ENCODE measurements at regions not wholly inside any gene's neighbourhood (a gene's known extent, or its start where the extent isn't known, plus 50 kb on each side); places are given as distances from the start of the nearest gene placed in this dataset.
A peak's percentile ranks its signal among the peaks of the same experiment; 100 is the strongest.
"Not testable (repeated sequence)": the region's sequence is repeated elsewhere in the genome, so short reads cannot be mapped to it uniquely, and the experiment has no call there.

DNA sequence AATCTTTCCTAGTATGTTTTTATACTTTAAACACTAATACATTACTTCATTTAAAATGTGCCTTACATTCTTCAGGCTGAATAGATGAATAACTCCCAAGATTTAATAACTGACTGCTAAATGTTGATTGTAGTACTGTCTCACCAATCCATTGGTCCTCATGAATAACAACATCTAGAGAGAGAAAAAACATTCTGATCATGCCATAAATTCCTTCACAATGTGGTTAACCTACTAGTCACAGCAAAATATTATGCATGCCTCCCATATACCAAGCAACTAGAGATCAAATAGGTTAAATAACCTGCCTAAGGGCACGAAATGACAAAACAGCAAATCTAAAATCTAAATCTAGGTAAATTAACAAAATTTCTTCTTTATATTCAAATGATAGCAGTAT lies 66.2 kb downstream of the SYT15 start:
- not testable (repeated sequence) for DNase-seq (ENCODE audit: low spot score)

DNA sequence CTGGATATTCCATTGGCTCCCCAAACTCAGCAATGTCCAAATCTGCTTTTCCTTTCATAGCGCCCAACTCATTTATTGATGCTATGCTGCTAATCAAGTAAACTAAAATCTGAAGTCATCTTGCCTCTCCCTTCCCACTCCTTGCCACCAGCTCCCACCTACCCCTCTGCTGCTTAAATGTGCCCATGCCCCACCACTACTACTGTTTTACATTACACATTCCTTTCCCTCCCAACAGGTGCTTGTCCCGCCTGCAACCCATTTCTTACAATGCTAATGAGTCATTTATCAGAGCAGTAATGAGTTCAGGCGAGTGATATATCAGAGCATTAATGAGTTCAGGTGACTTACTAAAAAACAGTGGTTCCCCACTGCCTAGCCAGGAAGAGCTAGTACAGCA lies 67.2 kb downstream of the SYT15 start:
- not testable (repeated sequence) for DNase-seq (ENCODE audit: low spot score)

DNA sequence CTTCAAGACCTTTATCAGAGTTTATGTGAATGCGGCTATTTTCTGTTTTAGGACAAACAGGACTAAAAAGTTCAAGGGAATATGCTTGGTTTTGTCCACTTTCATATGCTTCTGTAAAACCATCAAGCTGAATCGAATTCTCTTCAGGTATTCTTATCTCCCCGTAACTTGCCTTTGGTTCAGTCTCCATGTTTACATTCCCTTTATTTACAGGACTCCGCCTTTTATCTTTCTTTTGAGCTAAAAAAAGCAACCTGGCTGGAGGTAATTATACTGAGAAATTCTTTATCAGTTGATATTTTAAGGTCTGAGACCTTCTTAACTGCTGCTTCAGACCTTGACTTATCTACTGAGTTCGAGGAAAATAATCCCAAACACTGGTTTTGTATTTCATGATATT lies 72.0 kb downstream of the SYT15 start:
- DNase-seq (ENCODE audit: low spot score) = not testable (repeated sequence)

DNA sequence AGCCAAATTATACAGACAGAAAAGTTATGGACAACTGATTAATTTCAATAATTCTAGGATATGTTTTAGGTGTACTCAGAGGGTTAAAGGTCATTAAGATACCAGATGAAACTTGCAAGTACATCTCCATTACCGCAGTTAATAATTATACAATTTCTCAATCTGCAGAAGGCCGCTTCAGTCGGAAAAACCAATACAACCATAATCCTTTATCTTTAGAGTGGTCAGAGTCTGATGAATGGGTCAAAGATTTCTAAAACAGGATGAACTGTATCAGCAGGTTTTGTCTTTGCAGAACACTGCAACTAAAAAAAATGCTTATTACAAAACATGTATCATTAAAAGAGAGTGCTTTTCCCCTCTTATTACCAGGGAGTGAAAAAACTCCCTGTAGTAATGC lies 78.5 kb downstream of the SYT15 start:
- DNase-seq (ENCODE audit: low spot score) = not testable (repeated sequence)

DNA sequence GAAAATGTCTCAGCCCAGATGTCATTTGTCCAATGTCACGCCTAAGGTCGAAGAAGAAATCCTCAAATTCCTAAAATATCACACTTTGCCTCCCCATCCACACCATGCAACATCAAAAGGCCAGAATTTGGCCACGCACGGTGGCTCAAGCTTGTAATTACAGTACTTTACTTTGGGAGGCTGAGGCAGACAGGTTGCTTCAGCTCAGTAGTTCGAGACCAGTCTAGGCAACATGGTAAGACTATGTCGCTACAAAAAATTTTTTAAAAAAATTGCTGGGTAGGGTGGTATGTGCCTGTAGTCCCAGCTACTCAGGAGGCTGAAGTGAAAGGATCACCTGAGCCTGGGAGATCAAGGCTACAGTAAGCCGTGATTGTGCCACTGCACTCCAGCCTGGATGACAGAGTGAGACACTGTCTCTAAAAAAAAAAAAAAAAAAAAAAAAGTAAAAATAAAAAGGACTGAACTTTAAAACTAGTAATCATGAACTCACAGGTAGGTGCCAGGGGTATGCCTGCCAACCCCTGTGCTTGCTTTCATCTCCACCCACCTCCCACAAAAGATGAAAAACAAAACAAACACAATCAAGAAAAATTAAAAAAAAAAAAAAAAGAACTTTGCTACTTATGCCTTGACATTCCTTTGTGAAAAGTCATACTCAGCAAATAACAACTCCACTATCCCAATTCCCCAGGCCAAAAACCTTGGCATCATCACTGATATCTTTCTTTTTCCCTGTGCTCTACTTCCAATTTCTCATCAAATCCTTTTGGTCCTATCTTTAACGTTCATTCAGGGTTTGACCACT lies 81.3 kb downstream of the SYT15 start:
- not testable (repeated sequence) for DNase-seq (ENCODE audit: low spot score)

DNA sequence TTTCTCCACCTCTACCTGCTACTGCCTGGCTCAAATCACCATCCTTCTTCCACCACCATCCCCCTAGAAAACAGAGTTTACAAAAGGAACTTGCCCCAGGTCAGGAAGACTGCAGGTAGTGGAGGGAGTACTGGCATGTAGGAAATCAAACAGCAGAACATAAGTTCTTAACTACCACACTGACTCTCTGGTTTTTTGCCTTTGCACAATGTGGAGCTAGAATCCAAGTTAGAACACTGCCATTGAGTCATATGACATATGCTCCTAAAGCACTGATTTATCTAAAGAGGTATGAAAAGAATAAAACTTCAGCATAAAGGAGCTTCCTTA lies 81.9 kb downstream of the SYT15 start:
- DNase-seq (ENCODE audit: low spot score) = not testable (repeated sequence)

DNA sequence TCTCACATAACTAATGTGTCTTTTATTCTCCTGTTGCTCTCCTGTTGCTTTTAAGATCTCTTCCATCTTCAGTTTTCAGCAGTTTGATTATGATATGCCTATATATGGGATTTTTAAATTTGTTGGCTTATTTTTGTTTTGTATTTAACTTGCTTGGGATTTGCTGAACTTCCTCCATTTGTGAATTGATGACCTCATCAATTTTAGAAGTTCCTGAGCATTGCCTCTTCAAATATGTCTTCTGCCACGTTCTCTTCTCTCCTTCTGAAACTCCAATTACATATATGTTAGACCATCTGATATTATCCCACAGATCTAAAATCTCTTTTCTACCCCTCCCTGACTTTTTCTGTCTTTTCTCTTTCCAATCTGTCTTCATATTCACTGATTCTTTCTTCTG lies 86.6 kb downstream of the SYT15 start:
- DNase-seq (ENCODE audit: low spot score) = not testable (repeated sequence)

DNA sequence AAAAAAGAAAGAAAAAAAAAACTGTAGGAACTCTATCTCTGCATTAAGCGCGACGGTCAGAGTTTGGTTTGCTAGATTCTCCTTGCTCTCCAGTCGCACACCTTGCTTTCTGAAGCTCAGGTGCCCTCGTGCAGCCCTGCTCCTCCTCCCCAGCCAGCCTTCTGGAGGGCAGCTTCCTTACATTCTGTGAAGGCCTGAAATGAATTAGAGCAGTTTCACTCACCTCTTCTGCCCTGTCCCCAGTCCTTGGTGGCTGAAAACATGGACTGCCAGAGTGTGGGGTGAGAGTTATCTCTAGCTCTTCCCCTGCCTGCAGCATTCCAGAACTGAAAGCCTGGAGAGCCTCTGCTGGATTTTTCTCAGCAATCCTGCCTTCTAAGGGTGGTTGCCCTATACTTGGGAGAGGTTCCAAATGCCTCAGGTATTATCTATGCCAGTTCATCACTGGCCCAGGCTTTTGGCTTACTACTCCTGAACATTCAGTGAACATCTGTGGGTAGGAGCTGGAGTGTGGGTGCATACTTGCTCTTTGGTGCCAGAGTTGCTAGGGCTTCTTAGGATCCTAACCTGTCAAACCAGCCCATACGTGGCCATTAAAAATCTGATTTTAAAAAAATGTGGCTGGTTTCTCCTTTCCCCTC lies 89.5 kb downstream of the SYT15 start:
- not testable (repeated sequence) for DNase-seq (ENCODE audit: low spot score)

DNA sequence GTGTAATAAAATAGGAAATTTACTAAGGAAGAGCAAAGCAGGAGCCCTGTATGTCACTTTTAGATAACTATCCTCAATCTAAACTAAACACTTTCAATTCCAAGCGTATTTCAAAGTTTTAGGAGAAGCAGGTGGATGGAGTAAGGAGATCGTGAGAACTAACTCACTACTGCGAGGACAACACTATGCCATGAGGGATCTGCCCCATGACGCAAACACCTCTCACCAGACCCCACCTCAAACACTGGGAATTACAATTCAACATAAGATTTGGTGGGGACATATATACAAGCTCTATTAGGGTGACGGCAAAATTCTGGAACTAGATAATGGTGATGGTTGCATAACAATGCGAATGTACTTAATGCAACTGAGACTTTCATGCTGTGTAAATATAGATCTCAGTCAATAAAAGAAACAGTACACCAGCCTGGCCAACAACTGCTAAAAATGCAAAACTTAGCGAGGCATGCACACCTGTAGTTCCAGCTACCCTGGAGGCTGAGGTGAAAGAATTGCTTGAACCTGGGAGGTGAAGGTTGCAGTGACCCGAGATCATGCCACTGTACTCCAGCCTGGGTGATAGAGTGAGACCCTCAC lies 99.0 kb downstream of the SYT15 start:
- not testable (repeated sequence) for DNase-seq (ENCODE audit: low spot score)

DNA sequence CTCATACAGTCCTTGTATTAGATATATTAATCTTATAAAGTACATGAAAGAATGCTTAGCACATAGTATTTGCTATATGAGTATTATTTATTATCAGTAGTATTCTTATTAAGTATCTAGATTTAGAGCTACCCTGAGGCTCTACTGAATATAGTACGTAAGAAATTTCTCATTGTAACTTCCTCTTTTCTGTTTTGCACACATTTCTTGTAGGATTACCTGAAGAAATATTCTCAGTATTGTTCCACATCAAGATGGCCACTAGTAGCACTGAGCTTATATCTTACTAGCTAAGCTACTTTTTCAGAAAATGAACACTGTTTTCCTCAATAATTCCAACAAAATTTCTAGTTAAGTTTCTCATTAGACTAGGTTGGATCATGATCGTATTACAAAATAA lies 112.5 kb downstream of the SYT15 start:
- not testable (repeated sequence) for DNase-seq (ENCODE audit: low spot score)

DNA sequence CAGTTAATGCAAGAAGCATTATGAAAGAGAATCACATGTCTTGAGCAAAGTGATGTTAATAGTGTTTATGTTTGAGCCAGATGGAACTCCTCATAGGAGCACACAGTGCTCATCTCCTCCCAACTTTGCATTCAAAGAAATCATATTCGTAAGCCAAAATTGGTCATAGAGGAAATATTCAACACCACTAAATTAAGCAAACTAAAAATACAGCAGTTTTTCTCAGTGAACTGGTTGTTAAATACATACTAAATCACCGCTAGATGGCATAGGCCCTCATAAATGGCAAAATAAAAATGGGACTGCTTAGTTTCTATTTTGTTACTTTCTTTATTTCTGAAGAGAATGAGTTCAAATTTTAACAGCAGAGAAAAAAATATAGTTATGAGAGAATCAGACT lies 114.3 kb downstream of the SYT15 start:
- DNase-seq (ENCODE audit: low spot score) = not testable (repeated sequence)

DNA sequence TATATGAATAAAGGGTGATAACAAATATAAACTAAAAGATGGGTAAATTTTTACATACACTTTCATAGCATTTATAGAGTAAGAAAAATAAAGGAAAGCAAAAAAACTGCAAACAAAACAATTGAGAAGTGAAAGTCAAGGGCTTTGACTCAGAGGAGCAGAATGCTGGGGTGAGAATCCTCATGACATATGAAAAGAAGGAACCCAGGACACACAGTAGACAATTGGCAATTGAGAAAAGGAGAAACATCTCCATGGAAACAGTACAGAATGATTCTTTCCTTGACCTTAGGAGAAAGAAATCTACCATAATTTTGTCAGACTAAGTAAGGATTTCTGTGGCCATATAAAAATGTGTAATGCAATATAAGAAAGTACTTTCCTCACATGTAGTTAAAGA lies 138.3 kb downstream of the SYT15 start:
- DNase-seq (ENCODE audit: low spot score) = not testable (repeated sequence)

DNA sequence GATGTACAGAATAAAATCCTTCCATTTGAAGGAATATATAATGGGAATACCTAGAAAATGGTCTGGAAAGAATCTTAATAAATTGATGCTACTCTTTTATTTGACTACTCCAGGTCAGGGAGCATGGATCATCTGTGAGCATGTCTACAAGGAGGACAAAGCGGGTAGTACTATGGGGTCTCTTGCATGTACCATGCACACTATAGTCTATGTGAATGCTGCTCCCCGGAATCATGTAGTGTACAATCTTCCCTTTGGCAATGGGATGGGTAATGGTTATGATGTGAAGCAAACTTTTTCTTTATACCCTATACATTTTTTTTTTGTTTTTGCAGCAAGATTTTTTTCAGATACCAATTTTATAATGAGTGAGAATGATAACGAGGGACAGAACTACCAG lies 139.1 kb downstream of the SYT15 start:
- DNase-seq (ENCODE audit: low spot score) = not testable (repeated sequence)

DNA sequence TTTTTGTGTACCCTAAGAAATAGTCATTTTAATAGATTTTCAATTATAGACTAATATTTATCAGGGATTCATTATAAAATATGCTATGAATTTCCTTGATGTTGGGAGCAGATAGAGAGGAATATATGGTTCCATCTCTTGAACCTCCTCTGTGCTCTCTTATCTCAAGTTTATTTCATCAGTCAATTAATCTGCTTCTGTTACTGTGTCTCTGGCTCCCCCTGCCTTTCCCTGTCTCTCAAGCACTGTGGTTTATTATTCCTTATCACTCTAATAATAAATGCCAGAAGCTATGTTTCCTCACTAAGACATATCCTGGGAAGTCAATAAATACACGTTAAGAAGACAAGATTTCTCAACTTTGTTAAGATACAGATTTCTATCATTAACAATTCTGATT lies 141.5 kb downstream of the SYT15 start:
- peak; percentile 0 for DNase-seq (ENCODE audit: low spot score)

DNA sequence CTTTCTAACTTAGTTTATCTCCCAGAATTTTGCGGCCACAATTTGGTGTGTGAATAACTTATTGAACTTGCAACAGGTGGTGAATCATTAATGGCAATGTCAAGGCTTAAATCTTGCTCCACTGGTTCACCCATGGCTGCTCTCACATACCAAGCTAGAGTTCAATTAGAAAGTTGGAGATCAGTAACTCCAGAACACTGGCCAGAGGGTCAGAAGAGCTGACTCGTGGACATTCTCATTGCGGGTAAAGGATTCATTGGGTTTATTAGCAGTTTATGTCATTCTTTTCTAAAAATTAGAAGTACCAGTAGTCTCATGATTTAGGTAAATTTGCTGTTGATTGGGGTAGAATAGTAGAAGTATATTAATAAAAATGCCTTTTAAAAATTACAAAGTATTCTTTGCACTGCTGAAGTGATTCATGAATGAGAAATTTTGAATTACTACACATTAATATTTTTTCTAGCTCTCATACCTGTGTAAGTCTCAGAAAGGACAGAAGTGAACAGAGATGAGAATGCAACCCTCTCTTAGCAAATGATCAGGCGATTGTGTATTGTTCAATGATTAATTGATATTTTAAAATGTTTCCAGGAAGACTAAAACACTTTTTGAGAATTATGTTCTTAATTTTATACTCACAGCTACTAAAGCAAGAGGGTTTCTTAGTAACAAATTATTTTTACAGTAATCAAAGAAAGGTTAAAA lies 142.0 kb downstream of the SYT15 start:
- not testable (repeated sequence) for DNase-seq (ENCODE audit: low spot score)

DNA sequence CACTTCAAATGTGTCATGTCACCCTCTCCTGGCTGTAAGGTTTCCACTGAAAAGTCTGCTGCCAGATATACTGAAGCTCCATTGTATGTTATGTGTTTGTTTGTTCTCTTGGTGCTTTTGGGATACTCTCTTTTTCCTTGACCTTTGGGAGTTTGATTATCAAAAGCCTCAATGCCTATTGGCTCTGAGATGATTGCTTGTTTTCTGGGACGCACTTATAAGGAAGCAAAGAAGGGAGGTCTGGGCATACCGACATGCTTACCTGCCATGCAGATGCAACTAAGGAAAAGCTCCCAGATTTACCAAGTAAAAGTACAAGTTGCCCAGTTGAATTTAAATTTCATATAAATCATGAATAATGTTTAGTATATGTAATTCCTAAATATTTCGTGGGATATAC lies 145.3 kb downstream of the SYT15 start:
- DNase-seq (ENCODE audit: low spot score) = not testable (repeated sequence)

DNA sequence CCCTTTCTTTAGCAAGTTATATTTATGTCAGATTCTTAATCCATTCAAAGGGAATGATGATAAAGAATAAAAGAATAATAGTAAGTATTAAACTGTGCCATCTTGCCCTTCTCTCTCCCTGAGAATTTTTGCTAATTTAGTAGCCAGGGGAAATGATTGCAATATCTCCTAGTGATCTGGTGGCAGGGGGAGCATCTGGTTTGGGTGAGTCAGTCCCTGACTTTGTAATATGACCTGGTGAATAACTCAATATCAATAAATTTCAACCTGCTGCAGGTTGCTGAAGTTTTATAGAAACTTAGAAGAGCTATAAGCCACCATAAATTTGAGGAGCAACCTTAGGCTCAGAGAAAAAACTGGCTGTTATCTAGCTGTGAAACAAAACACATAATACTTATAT lies 149.4 kb downstream of the SYT15 start:
- not testable (repeated sequence) for DNase-seq (ENCODE audit: low spot score)

DNA sequence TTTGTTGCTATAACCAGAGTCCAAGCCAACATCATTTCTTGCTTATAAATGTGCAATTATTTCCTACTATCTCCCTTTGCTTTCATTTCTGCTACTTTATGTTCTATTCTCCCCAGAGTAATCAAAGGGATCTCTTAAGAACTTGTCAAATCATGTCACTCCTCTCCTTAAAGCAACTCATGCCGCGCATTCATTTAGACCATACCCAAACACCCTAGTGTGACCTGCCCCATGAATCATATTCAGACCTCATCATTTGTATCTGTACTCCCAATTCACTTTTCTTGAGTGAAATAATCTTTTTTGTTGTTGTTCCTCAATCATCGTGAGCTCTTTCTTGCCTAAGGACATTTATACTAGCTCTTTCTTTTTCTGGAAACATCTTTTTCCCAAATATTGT lies 151.8 kb downstream of the SYT15 start:
- DNase-seq (ENCODE audit: low spot score) = not testable (repeated sequence)

DNA sequence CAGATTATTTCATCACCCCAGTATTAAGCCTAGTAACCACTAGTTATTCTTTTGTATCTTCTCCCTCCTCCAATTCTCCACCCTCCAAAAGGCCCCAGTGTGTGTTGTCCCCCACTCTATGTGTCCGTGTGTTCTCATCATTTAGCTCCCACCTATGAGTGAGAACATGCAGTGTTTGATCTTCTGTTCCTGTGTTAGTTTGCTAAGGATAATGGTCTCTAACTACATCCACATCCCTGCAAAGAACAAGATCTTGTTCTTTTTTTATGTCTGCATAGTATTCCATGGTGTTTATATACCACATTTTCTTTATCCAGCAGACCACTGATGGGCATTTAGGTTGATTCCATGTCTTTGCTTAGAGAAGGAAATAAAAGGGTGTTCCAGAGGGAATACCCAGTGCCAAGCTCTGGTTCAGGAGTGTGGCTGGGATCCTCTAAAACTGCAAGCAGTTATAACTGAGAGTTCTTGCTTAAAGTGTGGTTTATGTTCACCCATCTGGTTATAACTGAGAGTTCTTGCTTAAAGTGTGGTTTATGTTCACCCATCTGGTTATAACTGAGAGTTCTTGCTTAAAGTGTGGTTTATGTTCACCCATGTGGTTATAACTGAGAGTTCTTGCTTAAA lies 154.8 kb downstream of the SYT15 start:
- not testable (repeated sequence) for DNase-seq (ENCODE audit: low spot score)

DNA sequence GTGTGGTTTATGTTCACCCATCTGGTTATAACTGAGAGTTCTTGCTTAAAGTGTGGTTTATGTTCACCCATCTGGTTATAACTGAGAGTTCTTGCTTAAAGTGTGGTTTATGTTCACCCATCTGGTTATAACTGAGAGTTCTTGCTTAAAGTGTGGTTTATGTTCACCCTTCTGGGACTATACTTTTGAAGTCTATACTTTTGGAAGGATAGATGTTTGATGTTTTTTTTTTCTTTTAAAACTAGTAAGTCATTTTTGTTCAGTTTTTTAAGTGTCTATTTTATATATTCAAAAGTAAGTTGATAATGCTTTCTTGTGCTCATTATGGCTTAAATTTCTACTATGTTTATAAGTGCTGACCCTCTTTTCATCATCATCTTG lies 155.3 kb downstream of the SYT15 start:
- DNase-seq (ENCODE audit: low spot score) = not testable (repeated sequence)

DNA sequence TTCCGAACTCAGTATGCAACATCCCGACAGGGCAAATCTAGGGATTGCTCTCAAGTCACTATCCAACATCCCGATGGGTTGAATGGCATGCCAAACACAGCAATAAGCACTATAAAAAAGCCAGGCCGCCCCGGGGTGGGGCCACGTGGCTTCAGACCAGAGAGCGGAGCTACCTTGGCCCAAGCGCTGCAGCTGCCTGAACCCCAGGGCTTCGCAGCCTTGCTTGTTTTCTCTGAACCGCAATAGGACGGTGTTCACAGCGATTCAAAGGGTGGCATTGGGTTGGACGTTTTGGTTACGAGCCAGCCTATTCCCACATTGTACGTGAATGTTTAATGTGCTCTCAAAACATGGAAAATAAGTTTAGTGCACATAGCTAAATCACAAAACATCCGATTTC lies 161.0 kb downstream of the SYT15 start:
- DNase-seq (ENCODE audit: low spot score) = not testable (repeated sequence)

DNA sequence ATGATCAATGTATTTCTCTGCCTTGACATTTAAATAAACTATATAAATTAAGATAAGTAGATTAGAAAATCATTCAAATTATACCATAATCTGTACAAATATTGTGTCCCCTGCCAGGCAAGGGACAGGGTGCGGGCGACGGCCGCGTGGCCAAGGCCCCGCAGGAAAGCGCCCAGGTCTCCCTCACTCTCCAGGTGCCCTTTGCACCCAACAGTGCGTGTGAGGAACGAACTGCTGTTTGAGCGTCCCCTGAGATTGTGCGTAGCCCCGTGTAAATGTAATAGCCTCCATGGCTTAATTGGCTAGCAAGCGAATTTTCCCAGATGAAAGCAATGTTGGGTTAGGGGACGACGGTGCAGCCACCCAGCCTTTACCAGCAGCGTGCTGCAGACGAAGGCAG lies 161.4 kb downstream of the SYT15 start:
- not testable (repeated sequence) for DNase-seq (ENCODE audit: low spot score)

Measured in SK-N-DZ (cell line).